B cell (primary cell): ENCODE measurements at regions not wholly inside any gene's neighbourhood (a gene's known extent, or its start where the extent isn't known, plus 50 kb on each side); places are given as distances from the start of the nearest gene placed in this dataset.

Experiments
- EZH2 ChIP-seq: IDR thresholded peaks from 2 replicates; pipeline ENCODE4 v1.6.1; 2012; ENCODE audit warnings: borderline replicate concordance, low read depth, mild to moderate bottlenecking, moderate library complexity, low read length; ENCODE audit not compliant: insufficient read depth, poor library complexity, severe bottlenecking
- TF ChIP-seq, protein P1 (sequence below): fragments of 200-600 bp; IDR thresholded peaks from one replicate; pipeline ENCODE4 v1.8.0; 2022; ENCODE audit warnings: antibody characterized with exemption, mild to moderate bottlenecking

DNA sequence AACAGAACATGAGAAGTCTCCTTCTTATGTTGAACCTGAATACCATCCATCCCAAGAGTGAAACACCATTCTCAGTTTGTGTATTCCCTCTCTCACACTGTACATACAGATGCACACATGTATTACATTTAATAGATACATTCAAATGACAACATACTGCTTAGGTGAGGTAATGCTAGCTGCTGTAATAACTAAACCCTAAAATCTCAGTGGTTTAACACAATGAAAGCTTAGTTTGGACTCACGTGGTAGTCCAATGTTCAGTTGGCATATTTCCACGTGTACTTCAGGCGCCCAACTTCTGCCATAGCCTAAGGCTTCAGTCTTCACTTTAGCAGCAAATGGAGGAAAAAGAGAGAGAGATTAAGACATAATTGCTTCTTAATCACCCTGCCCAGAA, 351.1 kb upstream of the PMFBP1 start:
- TF ChIP-seq, protein P1, sequence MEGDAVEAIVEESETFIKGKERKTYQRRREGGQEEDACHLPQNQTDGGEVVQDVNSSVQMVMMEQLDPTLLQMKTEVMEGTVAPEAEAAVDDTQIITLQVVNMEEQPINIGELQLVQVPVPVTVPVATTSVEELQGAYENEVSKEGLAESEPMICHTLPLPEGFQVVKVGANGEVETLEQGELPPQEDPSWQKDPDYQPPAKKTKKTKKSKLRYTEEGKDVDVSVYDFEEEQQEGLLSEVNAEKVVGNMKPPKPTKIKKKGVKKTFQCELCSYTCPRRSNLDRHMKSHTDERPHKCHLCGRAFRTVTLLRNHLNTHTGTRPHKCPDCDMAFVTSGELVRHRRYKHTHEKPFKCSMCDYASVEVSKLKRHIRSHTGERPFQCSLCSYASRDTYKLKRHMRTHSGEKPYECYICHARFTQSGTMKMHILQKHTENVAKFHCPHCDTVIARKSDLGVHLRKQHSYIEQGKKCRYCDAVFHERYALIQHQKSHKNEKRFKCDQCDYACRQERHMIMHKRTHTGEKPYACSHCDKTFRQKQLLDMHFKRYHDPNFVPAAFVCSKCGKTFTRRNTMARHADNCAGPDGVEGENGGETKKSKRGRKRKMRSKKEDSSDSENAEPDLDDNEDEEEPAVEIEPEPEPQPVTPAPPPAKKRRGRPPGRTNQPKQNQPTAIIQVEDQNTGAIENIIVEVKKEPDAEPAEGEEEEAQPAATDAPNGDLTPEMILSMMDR: no peak
- no peak for TF ChIP-seq EZH2
